ENCODE measurements at regions not wholly inside any gene's neighbourhood (a gene's known extent, or its start where the extent isn't known, plus 50 kb on each side); places are given as distances from the start of the nearest gene placed in this dataset.

- TF ChIP-seq ZNF44 (CRISPR knock-in tag; IDR thresholded peaks at IDR 0.05), result no peak
- TF ChIP-seq ZBTB43 (CRISPR knock-in tag; conservative IDR thresholded peaks at IDR 0.05), result no peak
- no peak; the same call in 1 of the 2 replicates for TF ChIP-seq LCORL (IDR thresholded peaks at IDR 0.05)
- TF ChIP-seq LCORL (CRISPR knock-in tag; IDR thresholded peaks at IDR 0.05), result peak; percentile 99
- TF ChIP-seq TEF (CRISPR knock-in tag; IDR thresholded peaks at IDR 0.05), result no peak
- no peak for TF ChIP-seq RFX5 (IDR thresholded peaks at IDR 0.05; ENCODE audit: low read depth, low read length)
- TF ChIP-seq SRSF1 (optimal IDR thresholded peaks at IDR 0.05; ENCODE audit: low read depth, low read length), result no peak
- 0 out of 2 replicates have a peak, but pooled peaks have one; percentile 73 for TF ChIP-seq ZNF670 (CRISPR knock-in tag; IDR thresholded peaks at IDR 0.05; ENCODE audit: borderline replicate concordance)
- TF ChIP-seq, protein P1, sequence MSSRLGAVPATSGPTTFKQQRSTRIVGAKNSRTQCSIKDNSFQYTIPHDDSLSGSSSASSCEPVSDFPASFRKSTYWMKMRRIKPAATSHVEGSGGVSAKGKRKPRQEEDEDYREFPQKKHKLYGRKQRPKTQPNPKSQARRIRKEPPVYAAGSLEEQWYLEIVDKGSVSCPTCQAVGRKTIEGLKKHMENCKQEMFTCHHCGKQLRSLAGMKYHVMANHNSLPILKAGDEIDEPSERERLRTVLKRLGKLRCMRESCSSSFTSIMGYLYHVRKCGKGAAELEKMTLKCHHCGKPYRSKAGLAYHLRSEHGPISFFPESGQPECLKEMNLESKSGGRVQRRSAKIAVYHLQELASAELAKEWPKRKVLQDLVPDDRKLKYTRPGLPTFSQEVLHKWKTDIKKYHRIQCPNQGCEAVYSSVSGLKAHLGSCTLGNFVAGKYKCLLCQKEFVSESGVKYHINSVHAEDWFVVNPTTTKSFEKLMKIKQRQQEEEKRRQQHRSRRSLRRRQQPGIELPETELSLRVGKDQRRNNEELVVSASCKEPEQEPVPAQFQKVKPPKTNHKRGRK (CRISPR knock-in tag; IDR thresholded peaks at IDR 0.05), result no peak
- peak; percentile 37; the same call in 1 of the 2 replicates for TF ChIP-seq PHF20 (CRISPR knock-in tag; IDR thresholded peaks at IDR 0.05)
- peak; percentile 56; the same call in 1 of the 2 replicates for TF ChIP-seq MIXL1 (CRISPR knock-in tag; IDR thresholded peaks at IDR 0.05)
- peak; percentile 96 for TF ChIP-seq HDAC2 (CRISPR knock-in tag; IDR thresholded peaks at IDR 0.05)
- peak; percentile 73; the same call in 1 of the 2 replicates for TF ChIP-seq YEATS2 (CRISPR knock-in tag; IDR thresholded peaks at IDR 0.05; ENCODE audit: borderline replicate concordance)
- no peak for TF ChIP-seq ZNF282 (IDR thresholded peaks at IDR 0.05; ENCODE audit: partially characterized antibody)
- peak; percentile 83 for TF ChIP-seq DPF2 (CRISPR knock-in tag; IDR thresholded peaks at IDR 0.05; ENCODE audit: borderline replicate concordance, low read depth)
- TF ChIP-seq SETDB1 (CRISPR knock-in tag; IDR thresholded peaks at IDR 0.05; ENCODE audit: borderline replicate concordance), result no peak
- TF ChIP-seq, protein P2, sequence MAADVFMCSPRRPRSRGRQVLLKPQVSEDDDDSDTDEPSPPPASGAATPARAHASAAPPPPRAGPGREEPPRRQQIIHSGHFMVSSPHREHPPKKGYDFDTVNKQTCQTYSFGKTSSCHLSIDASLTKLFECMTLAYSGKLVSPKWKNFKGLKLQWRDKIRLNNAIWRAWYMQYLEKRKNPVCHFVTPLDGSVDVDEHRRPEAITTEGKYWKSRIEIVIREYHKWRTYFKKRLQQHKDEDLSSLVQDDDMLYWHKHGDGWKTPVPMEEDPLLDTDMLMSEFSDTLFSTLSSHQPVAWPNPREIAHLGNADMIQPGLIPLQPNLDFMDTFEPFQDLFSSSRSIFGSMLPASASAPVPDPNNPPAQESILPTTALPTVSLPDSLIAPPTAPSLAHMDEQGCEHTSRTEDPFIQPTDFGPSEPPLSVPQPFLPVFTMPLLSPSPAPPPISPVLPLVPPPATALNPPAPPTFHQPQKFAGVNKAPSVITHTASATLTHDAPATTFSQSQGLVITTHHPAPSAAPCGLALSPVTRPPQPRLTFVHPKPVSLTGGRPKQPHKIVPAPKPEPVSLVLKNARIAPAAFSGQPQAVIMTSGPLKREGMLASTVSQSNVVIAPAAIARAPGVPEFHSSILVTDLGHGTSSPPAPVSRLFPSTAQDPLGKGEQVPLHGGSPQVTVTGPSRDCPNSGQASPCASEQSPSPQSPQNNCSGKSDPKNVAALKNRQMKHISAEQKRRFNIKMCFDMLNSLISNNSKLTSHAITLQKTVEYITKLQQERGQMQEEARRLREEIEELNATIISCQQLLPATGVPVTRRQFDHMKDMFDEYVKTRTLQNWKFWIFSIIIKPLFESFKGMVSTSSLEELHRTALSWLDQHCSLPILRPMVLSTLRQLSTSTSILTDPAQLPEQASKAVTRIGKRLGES (CRISPR knock-in tag; IDR thresholded peaks at IDR 0.05; ENCODE audit: borderline replicate concordance), result no peak
- peak; percentile 41; the same call in 1 of the 2 replicates for TF ChIP-seq ZNF652 (CRISPR knock-in tag; IDR thresholded peaks at IDR 0.05; ENCODE audit: borderline replicate concordance, low read depth)
- TF ChIP-seq ELF1 (CRISPR knock-in tag; IDR thresholded peaks at IDR 0.05), result peak; percentile 45; the same call in 1 of the 2 replicates
- TF ChIP-seq, protein P3, sequence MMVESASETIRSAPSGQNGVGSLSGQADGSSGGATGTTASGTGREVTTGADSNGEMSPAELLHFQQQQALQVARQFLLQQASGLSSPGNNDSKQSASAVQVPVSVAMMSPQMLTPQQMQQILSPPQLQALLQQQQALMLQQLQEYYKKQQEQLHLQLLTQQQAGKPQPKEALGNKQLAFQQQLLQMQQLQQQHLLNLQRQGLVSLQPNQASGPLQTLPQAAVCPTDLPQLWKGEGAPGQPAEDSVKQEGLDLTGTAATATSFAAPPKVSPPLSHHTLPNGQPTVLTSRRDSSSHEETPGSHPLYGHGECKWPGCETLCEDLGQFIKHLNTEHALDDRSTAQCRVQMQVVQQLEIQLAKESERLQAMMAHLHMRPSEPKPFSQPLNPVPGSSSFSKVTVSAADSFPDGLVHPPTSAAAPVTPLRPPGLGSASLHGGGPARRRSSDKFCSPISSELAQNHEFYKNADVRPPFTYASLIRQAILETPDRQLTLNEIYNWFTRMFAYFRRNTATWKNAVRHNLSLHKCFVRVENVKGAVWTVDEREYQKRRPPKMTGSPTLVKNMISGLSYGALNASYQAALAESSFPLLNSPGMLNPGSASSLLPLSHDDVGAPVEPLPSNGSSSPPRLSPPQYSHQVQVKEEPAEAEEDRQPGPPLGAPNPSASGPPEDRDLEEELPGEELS (CRISPR knock-in tag; IDR thresholded peaks at IDR 0.05), result peak; percentile 83
- TF ChIP-seq, protein P4, sequence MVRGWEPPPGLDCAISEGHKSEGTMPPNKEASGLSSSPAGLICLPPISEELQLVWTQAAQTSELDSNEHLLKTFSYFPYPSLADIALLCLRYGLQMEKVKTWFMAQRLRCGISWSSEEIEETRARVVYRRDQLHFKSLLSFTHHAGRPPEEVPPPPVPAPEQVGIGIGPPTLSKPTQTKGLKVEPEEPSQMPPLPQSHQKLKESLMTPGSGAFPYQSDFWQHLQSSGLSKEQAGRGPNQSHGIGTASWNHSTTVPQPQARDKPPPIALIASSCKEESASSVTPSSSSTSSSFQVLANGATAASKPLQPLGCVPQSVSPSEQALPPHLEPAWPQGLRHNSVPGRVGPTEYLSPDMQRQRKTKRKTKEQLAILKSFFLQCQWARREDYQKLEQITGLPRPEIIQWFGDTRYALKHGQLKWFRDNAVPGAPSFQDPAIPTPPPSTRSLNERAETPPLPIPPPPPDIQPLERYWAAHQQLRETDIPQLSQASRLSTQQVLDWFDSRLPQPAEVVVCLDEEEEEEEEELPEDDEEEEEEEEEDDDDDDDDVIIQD (CRISPR knock-in tag; IDR thresholded peaks at IDR 0.05; ENCODE audit: low read depth), result peak; percentile 92
Observed at GRCh38 chr5:102099766-102100331, 196.2 kb downstream of the SLCO4C1 start (continued).
